ENCODE measurements at regions not wholly inside any gene's neighbourhood (a gene's known extent, or its start where the extent isn't known, plus 50 kb on each side); places are given as distances from the start of the nearest gene placed in this dataset.

- TF ChIP-seq EZH2phosphoT487 (IDR thresholded peaks at IDR 0.05; ENCODE audit: low read length) = no peak
- no peak for TF ChIP-seq CTCF (IDR thresholded peaks at IDR 0.05; ENCODE audit: low read length)
Measured at GRCh38 chr2:62410926-62411456, 95.0 kb downstream of the TMEM17 start.

Measured in MM.1S (cell line).